GM23248 (cell line): ENCODE measurements at regions not wholly inside any gene's neighbourhood (a gene's known extent, or its start where the extent isn't known, plus 50 kb on each side); places are given as distances from the start of the nearest gene placed in this dataset.

Source experiments
- EZH2 ChIP-seq: fragments of 200-600 bp; sonication (generic); IDR thresholded peaks from 2 replicates; pipeline ENCODE4 v1.6.1; 2018; ENCODE audit warnings: antibody characterized with exemption, mild to moderate bottlenecking; ENCODE audit not compliant: insufficient read depth, poor library complexity, severe bottlenecking
- EZH2phosphoT487 ChIP-seq: fragments of 200-600 bp; sonication (generic); IDR thresholded peaks from 2 replicates; pipeline ENCODE4 v1.6.1; 2018; ENCODE audit warnings: antibody characterized with exemption, moderate library complexity, mild to moderate bottlenecking, low read depth; ENCODE audit not compliant: insufficient read depth

- TF ChIP-seq EZH2 (no peak), EZH2phosphoT487 (no peak)
These were observed 50.7 kb upstream of the TNFRSF21 start for GRCh38 chr6:47360388-47360787.
